ENCODE measurements at regions not wholly inside any gene's neighbourhood (a gene's known extent, or its start where the extent isn't known, plus 50 kb on each side); places are given as distances from the start of the nearest gene placed in this dataset.

DNA sequence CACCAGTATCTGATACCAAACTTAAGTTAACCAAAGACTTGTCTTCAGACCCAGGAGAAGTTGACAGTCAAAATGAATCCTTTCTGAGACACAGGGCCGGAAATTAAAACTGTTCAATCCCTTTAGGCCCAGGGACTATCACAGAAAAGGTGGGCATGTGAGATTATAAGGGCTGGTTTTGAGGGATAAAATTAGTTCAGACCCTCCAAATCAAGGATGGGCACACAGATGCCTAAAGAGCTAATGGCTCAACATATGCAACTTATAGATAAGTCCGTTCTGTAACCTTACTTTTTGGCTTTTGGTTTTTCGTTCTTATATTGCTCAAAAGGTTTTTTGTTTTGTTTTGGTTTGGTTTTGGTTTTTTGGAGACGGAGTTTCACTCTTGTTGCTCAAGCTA is 129.6 kb upstream of the ABCA1 start:
- Mint-ChIP-seq H3K9me3 (ENCODE audit: unreplicated experiment) (peaks cover 13% of the 10 kb centered on the region), H3K4me1 (ENCODE audit: low read depth, unreplicated experiment) (peaks cover 14% of the 10 kb centered on the region), H3K4me3 (ENCODE audit: unreplicated experiment) (no peak overlapping the region), H3K36me3 (ENCODE audit: unreplicated experiment) (peaks cover 14% of the 10 kb centered on the region), H3K27ac (ENCODE audit: unreplicated experiment) (no peak overlapping the region), H3K27me3 (ENCODE audit: unreplicated experiment) (peaks cover 10% of the 10 kb centered on the region)
- TF ChIP-seq, protein P1, sequence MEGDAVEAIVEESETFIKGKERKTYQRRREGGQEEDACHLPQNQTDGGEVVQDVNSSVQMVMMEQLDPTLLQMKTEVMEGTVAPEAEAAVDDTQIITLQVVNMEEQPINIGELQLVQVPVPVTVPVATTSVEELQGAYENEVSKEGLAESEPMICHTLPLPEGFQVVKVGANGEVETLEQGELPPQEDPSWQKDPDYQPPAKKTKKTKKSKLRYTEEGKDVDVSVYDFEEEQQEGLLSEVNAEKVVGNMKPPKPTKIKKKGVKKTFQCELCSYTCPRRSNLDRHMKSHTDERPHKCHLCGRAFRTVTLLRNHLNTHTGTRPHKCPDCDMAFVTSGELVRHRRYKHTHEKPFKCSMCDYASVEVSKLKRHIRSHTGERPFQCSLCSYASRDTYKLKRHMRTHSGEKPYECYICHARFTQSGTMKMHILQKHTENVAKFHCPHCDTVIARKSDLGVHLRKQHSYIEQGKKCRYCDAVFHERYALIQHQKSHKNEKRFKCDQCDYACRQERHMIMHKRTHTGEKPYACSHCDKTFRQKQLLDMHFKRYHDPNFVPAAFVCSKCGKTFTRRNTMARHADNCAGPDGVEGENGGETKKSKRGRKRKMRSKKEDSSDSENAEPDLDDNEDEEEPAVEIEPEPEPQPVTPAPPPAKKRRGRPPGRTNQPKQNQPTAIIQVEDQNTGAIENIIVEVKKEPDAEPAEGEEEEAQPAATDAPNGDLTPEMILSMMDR (IDR thresholded peaks at IDR 0.05; ENCODE audit: partially characterized antibody, unreplicated experiment): no peak
- DNase-seq: no peak

DNA sequence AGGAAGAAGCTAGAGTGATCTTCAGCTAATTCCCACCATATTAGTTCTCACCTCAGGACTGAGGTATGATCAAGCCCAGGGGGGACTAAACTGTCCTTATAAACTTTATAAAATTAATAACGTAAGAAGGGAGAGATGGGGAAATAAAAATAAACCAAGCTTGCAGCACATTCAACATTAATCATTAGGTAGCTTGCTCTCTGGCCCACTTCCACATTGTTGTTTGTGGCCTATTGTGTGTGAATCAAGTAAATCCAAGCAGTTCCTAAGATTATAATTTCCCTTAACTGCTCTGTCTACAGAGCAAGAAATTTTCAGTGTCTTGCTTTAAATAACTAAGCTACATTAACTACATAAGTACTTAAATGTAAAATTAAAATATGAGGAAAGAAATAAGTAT is 131.3 kb upstream of the ABCA1 start:
- Mint-ChIP-seq H3K4me3 (ENCODE audit: unreplicated experiment) (no peak overlapping the region), H3K27ac (ENCODE audit: unreplicated experiment) (no peak overlapping the region), H3K27me3 (ENCODE audit: unreplicated experiment) (peaks cover 19% of the 10 kb centered on the region), H3K9me3 (ENCODE audit: unreplicated experiment) (peaks cover 24% of the 10 kb centered on the region), H3K36me3 (ENCODE audit: unreplicated experiment) (peaks cover 8% of the 10 kb centered on the region), H3K4me1 (ENCODE audit: low read depth, unreplicated experiment) (peaks cover 23% of the 10 kb centered on the region)
- DNase-seq: no peak
- TF ChIP-seq, protein P1 (IDR thresholded peaks at IDR 0.05; ENCODE audit: partially characterized antibody, unreplicated experiment): no peak

DNA sequence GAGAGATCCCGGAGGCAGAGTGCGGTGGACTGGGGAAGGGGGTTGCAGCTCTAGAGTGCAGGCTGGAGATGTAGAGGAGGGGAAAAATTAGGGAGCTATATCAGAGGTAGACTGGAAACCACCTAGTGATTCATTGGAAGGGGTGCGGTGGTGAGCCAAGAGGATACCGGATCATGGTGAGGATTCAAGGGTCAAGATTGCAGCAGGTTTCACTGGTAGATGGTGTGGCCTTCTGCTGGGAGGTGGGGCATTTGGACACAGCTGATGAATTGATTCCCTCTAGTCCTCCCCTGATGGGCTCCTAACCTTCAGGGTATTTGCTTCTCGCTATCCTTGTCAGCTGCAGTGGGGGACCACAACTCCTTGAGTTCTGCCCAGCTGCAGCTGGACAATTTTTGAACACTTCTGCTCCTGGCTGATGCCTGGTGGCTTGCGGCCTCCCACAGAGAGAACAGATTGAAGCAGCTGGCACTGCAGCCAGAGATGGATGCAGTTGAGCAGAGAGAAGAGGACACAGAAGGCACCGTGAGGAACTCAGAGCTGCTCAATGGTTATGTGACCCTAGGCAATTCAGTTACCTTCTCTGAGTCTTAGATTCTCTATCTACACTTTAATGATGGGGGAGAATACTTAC is 134.4 kb upstream of the ABCA1 start:
- H3K27ac Mint-ChIP-seq (ENCODE audit: unreplicated experiment): peak overlapping the region; percentile 77
- DNase-seq: peak; percentile 68
- TF ChIP-seq, protein P1 (IDR thresholded peaks at IDR 0.05; ENCODE audit: partially characterized antibody, unreplicated experiment): no peak
- H3K27me3 Mint-ChIP-seq (ENCODE audit: unreplicated experiment): peaks cover 30% of the 10 kb centered on the region
- H3K9me3 Mint-ChIP-seq (ENCODE audit: unreplicated experiment): peaks cover 33% of the 10 kb centered on the region
- peak overlapping the region; percentile 65 for H3K4me3 Mint-ChIP-seq (ENCODE audit: unreplicated experiment)
- H3K4me1 Mint-ChIP-seq (ENCODE audit: low read depth, unreplicated experiment): peaks cover 36% of the 10 kb centered on the region
- H3K36me3 Mint-ChIP-seq (ENCODE audit: unreplicated experiment): peaks cover 8% of the 10 kb centered on the region

DNA sequence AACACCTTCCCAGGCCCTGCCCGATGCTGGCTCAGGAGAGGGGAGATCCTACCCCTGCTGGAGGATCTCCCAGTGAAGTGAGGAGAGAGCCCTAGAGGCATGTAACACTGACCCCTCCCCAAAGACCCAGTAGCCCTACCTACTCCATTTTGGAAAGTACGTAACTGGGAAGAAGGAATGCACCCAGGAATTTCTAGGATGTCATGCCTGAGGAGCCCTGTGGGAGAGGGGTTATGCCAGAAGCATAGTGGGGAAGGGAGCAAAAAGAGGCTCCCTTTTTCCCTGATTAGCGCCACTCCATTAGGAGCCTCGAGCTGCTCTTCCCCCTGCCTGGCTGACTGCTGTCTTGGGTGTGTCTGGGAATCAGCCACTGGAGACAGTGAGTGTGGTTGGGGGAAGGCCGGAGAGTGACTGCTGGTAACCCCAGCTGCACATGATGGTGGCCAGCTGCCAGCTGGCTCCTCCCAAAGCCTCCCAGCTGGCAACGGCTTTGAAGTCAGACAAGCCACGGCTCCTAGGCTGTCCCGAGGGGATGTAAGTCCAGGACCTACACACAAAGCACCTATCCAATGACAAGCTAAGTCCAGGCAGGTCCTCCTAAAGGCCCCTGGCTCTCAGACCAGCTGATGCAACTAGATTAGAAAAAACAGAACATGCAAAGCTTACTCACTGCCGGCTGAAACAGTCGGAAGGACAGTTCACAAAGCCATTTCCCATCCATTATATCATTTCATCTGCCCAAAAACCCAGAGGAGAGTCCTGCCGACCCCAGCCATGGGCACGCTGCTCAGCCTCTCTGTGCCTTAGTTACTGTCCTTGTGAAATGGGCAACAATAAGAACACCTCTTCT is 136.5 kb upstream of the ABCA1 start:
- peak; percentile 91 for DNase-seq
- H3K36me3 Mint-ChIP-seq (ENCODE audit: unreplicated experiment): peaks cover 8% of the 10 kb centered on the region
- peaks cover 36% of the 10 kb centered on the region for H3K9me3 Mint-ChIP-seq (ENCODE audit: unreplicated experiment)
- peak overlapping the region; percentile 99 for H3K27ac Mint-ChIP-seq (ENCODE audit: unreplicated experiment)
- peak overlapping the region; percentile 65 for H3K4me3 Mint-ChIP-seq (ENCODE audit: unreplicated experiment)
- peaks cover 30% of the 10 kb centered on the region for H3K27me3 Mint-ChIP-seq (ENCODE audit: unreplicated experiment)
- peaks cover 37% of the 10 kb centered on the region for H3K4me1 Mint-ChIP-seq (ENCODE audit: low read depth, unreplicated experiment)
- TF ChIP-seq, protein P1 (IDR thresholded peaks at IDR 0.05; ENCODE audit: partially characterized antibody, unreplicated experiment): no peak

Data from glutamatergic neuron (in vitro differentiated cells).